Hepatocyte (in vitro differentiated cells): ENCODE measurements at regions not wholly inside any gene's neighbourhood (a gene's known extent, or its start where the extent isn't known, plus 50 kb on each side); places are given as distances from the start of the nearest gene placed in this dataset.

Experiments used
- DNase-seq: peaks from one replicate; pipeline ENCODE4 v3.0.0-alpha.2; 2016; ENCODE audit warnings: low spot score
- H2AFZ ChIP-seq: fragments of 200-600 bp; sonication (generic); 2 replicates; pipeline ENCODE4 v1.6.0; 2016; ENCODE audit warnings: antibody characterized with exemption, mild to moderate bottlenecking
- H3K27ac ChIP-seq: fragments of 200-600 bp; sonication (generic); 2 replicates; pipeline ENCODE4 v1.5.1; 2016; ENCODE audit warnings: mild to moderate bottlenecking
- H3K27me3 ChIP-seq: fragments of 200-600 bp; sonication (generic); 2 replicates; pipeline ENCODE4 v1.6.1; 2016
- H3K36me3 ChIP-seq: fragments of 200-600 bp; sonication (generic); replicated peaks from 2 replicates; pipeline ENCODE4 v1.5.1; 2016; ENCODE audit warnings: low read depth; ENCODE audit not compliant: insufficient read depth
- H3K4me1 ChIP-seq: fragments of 200-600 bp; sonication (generic); 2 replicates; pipeline ENCODE4 v1.5.1; 2016; ENCODE audit warnings: mild to moderate bottlenecking, moderate library complexity; ENCODE audit not compliant: insufficient read depth
- H3K4me2 ChIP-seq: fragments of 200-600 bp; sonication (generic); 2 replicates; pipeline ENCODE4 v1.6.0; 2016
- H3K4me3 ChIP-seq: fragments of 200-600 bp; sonication (generic); 2 replicates; pipeline ENCODE4 v1.5.1; 2016; ENCODE audit warnings: mild to moderate bottlenecking
- H3K79me2 ChIP-seq: fragments of 200-600 bp; sonication (generic); 2 replicates; pipeline ENCODE4 v1.6.0; 2017; ENCODE audit warnings: mild to moderate bottlenecking
- H3K9me2 ChIP-seq: fragments of 200-600 bp; sonication (generic); replicated peaks from 2 replicates; pipeline ENCODE4 v1.6.0; 2017; ENCODE audit warnings: mild to moderate bottlenecking; ENCODE audit not compliant: insufficient read depth
- H3K9me3 ChIP-seq: fragments of 200-600 bp; sonication (generic); 2 replicates; pipeline ENCODE4 v1.5.1; 2016; ENCODE audit warnings: low read depth, mild to moderate bottlenecking
- H4K20me1 ChIP-seq: fragments of 200-600 bp; sonication (generic); 2 replicates; pipeline ENCODE4 v1.6.0; 2016; ENCODE audit warnings: mild to moderate bottlenecking; ENCODE audit not compliant: insufficient read depth, poor library complexity, severe bottlenecking
- EZH2 ChIP-seq: fragments of 200-600 bp; sonication (generic); IDR thresholded peaks from 2 replicates; pipeline ENCODE4 v1.6.1; 2016; ENCODE audit warnings: antibody characterized with exemption, mild to moderate bottlenecking, borderline replicate concordance
- EZH2phosphoT487 ChIP-seq: fragments of 200-600 bp; sonication (generic); IDR thresholded peaks from one replicate; pipeline ENCODE4 v1.6.1; 2018; ENCODE audit warnings: antibody characterized with exemption, mild to moderate bottlenecking, low read depth, moderate library complexity; ENCODE audit not compliant: unreplicated experiment, severe bottlenecking
- WGBS: methylation state at CpG from one replicate; pipeline ENCODE4 v1.1.6; 2016; ENCODE audit warnings: low lambda C conversion rate; ENCODE audit errors: missing lambda C conversion rate; 5-methylcytosine and 5-hydroxymethylcytosine counted together
- TF ChIP-seq, protein P1 (sequence below): fragments of 200-600 bp; sonication (generic); IDR thresholded peaks from 2 replicates; pipeline ENCODE4 v1.5.1; 2016; ENCODE audit warnings: antibody characterized with exemption, mild to moderate bottlenecking; ENCODE audit not compliant: poor library complexity

GRCh38 chr20:62572980-62573379 lies 69.3 kb upstream of the SLCO4A1 start:
- H3K4me2 ChIP-seq, result no peak overlapping the region
- DNase-seq, result no peak
- no peaks in the 10 kb centered on the region for H3K36me3 ChIP-seq
- H4K20me1 ChIP-seq, result no peaks in the 10 kb centered on the region
- H3K27ac ChIP-seq, result no peak overlapping the region
- H3K9me2 ChIP-seq, result no peaks in the 10 kb centered on the region
- H3K27me3 ChIP-seq, result peaks cover 13% of the 10 kb centered on the region
- no peak overlapping the region for H3K4me3 ChIP-seq
- no peaks in the 10 kb centered on the region for H3K4me1 ChIP-seq
- TF ChIP-seq EZH2 (no peak), EZH2phosphoT487 (no peak)
- TF ChIP-seq, protein P1, sequence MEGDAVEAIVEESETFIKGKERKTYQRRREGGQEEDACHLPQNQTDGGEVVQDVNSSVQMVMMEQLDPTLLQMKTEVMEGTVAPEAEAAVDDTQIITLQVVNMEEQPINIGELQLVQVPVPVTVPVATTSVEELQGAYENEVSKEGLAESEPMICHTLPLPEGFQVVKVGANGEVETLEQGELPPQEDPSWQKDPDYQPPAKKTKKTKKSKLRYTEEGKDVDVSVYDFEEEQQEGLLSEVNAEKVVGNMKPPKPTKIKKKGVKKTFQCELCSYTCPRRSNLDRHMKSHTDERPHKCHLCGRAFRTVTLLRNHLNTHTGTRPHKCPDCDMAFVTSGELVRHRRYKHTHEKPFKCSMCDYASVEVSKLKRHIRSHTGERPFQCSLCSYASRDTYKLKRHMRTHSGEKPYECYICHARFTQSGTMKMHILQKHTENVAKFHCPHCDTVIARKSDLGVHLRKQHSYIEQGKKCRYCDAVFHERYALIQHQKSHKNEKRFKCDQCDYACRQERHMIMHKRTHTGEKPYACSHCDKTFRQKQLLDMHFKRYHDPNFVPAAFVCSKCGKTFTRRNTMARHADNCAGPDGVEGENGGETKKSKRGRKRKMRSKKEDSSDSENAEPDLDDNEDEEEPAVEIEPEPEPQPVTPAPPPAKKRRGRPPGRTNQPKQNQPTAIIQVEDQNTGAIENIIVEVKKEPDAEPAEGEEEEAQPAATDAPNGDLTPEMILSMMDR, result no peak
- WGBS, result 70% methylated on average over 14 of the region's 15 CpGs
- H3K9me3 ChIP-seq, result no peaks in the 10 kb centered on the region
- H2AFZ ChIP-seq, result no peak overlapping the region
- H3K79me2 ChIP-seq, result no peaks in the 10 kb centered on the region

DNA sequence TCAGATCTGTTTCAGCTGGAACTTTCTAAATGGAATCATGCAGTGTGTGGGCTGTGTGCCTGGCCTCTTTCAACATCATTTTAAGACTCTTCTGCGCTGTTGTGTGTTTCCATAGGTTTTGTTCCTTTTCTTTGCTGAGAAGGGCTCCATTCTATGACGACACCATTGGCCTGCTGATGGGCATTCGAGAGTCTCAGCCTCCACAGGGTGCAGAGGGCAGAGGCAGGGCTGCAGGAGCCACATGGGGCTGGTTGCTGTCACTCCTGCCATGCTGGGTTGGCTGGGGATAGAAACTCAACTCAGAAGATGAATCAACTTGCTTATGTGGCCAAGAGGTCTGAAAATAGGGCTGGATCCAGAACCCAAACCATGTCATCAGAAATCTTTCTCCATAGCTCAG lies 68.5 kb upstream of the SLCO4A1 start:
- DNase-seq, result no peak
- WGBS, result 69% methylated on average over 3 of the region's 3 CpGs
- H4K20me1 ChIP-seq, result no peaks in the 10 kb centered on the region
- H3K27ac ChIP-seq, result no peak overlapping the region
- no peaks in the 10 kb centered on the region for H3K9me2 ChIP-seq
- no peaks in the 10 kb centered on the region for H3K9me3 ChIP-seq
- TF ChIP-seq, protein P1, result no peak
- TF ChIP-seq EZH2phosphoT487 (no peak), EZH2 (no peak)
- H2AFZ ChIP-seq, result no peak overlapping the region
- peaks cover 17% of the 10 kb centered on the region for H3K27me3 ChIP-seq
- H3K4me1 ChIP-seq, result no peaks in the 10 kb centered on the region
- H3K4me2 ChIP-seq, result no peak overlapping the region
- H3K79me2 ChIP-seq, result no peaks in the 10 kb centered on the region
- no peaks in the 10 kb centered on the region for H3K36me3 ChIP-seq
- H3K4me3 ChIP-seq, result no peak overlapping the region

DNA sequence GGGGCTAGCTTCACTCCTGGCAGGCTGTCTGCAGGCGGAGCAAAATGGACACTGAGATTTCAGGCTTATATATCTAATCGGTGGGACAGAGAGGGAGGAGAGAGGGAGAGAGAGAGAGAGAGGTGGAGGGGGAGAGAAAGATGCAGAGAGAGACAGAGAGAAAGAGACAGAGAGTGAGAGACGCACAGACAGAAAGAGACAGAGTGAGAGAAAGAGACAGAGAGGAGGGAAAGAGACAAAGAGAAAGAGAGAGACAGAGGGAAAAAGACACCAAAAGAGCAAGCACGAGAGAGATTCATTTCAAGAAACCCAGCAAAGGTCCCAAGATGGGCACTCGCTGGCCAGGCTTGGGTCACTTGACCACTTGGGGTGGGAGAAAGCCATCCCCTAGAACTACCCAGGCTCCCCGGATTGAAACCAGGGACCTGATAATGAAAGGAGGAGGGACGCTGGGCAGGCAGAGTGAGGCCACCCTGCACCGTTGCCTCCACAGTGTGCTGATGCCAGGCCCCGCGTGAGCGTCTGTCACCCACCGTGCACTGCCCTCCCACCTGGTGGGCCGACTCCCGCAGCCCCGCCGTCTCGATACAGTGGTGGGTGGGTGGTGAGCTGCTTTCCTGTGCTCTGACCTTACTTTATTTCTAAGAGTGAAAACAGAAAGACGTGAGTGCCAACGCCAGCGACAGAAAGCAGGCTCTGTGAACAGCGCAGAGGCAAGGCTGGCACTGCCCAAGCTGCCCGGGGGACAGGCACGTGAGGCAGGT lies 67.9 kb upstream of the SLCO4A1 start:
- DNase-seq, result no peak
- Histone ChIP-seq H4K20me1 (no peaks in the 10 kb centered on the region), H3K4me2 (no peak overlapping the region), H3K4me3 (no peak overlapping the region), H2AFZ (no peak overlapping the region), H3K27me3 (peaks cover 18% of the 10 kb centered on the region), H3K27ac (no peak overlapping the region), H3K9me2 (no peaks in the 10 kb centered on the region), H3K4me1 (no peaks in the 10 kb centered on the region), H3K36me3 (no peaks in the 10 kb centered on the region), H3K9me3 (no peaks in the 10 kb centered on the region), H3K79me2 (no peaks in the 10 kb centered on the region)
- TF ChIP-seq EZH2phosphoT487 (no peak), EZH2 (no peak)
- TF ChIP-seq, protein P1, result no peak
- WGBS, result 88% methylated on average over 23 of the region's 23 CpGs
